ENCODE measurements at regions not wholly inside any gene's neighbourhood (a gene's known extent, or its start where the extent isn't known, plus 50 kb on each side); places are given as distances from the start of the nearest gene placed in this dataset.

- TF ChIP-seq, protein P1, sequence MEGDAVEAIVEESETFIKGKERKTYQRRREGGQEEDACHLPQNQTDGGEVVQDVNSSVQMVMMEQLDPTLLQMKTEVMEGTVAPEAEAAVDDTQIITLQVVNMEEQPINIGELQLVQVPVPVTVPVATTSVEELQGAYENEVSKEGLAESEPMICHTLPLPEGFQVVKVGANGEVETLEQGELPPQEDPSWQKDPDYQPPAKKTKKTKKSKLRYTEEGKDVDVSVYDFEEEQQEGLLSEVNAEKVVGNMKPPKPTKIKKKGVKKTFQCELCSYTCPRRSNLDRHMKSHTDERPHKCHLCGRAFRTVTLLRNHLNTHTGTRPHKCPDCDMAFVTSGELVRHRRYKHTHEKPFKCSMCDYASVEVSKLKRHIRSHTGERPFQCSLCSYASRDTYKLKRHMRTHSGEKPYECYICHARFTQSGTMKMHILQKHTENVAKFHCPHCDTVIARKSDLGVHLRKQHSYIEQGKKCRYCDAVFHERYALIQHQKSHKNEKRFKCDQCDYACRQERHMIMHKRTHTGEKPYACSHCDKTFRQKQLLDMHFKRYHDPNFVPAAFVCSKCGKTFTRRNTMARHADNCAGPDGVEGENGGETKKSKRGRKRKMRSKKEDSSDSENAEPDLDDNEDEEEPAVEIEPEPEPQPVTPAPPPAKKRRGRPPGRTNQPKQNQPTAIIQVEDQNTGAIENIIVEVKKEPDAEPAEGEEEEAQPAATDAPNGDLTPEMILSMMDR (IDR thresholded peaks at IDR 0.05 in 8 of 11, conservative IDR thresholded peaks at IDR 0.05 in 3 of 11) = no peak
- TF ChIP-seq POLR2A (IDR thresholded peaks at IDR 0.05) = no peak
Observed at GRCh38 chr5:17081142-17081541, 136.3 kb upstream of the BASP1 start.

Data from spleen (tissue), 7 donors.